Stomach (tissue), 8 donors: ENCODE measurements at regions not wholly inside any gene's neighbourhood (a gene's known extent, or its start where the extent isn't known, plus 50 kb on each side); places are given as distances from the start of the nearest gene placed in this dataset.
A peak's percentile ranks its signal among the peaks of the same experiment; 100 is the strongest.

Experiments used
- DNase-seq, 2 donors: peaks; one replicate each; pipeline versions ENCODE4 v3.0.0 to v3.0.0-alpha.2; 2013 to 2019
- H3K27ac ChIP-seq, 5 donors: fragments of 200-600 bp in 4 of 5; sonication (generic) in 4 of 5; one replicate each; pipeline ENCODE4 v1.5.1; 2013 to 2019; ENCODE audit warnings: mild to moderate bottlenecking in 1 of 5, moderate library complexity in 1 of 5
- H3K27me3 ChIP-seq, 3 donors: fragments of 200-600 bp; sonication (generic); one replicate each; pipeline ENCODE4 v1.5.1; 2017 to 2019; ENCODE audit warnings: mixed run types in 1 of 3
- H3K36me3 ChIP-seq, 4 donors: fragments of 200-600 bp; sonication (generic); 1 replicate in 3 of 4; 2 replicates in 1 of 4; pipeline ENCODE4 v1.5.1; 2016 to 2019
- H3K4me1 ChIP-seq, 4 donors: fragments of 200-600 bp; sonication (generic); one replicate each; pipeline ENCODE4 v1.5.1; 2016 to 2019
- H3K4me3 ChIP-seq, 4 donors: fragments of 200-600 bp; sonication (generic) in 3 of 4; one replicate each; pipeline ENCODE4 v1.5.1; 2016 to 2019; ENCODE audit warnings: mild to moderate bottlenecking in 1 of 4
- H3K9me3 ChIP-seq, 4 donors: fragments of 200-600 bp; sonication (generic); one replicate each; pipeline ENCODE4 v1.5.1; 2016 to 2019
- CTCF ChIP-seq, 7 experiments: fragments of 450-650 bp in 4 of 7; fragments of 200-600 bp in 3 of 7; sonication (generic) in 3 of 7; IDR thresholded peaks; one replicate each; pipeline ENCODE4 v1.5.1; 2016 to 2019; ENCODE audit warnings: antibody characterized with exemption in 7 of 7, control low read depth in 2 of 7, mild to moderate bottlenecking in 1 of 7
- EP300 ChIP-seq: sonication (generic); formaldehyde crosslinking; IDR thresholded peaks from one replicate; pipeline ENCODE4 v1.6.1; 2017; ENCODE audit warnings: antibody characterized with exemption
- POLR2A ChIP-seq, 4 donors: fragments of 450-650 bp; IDR thresholded peaks; one replicate each; pipeline ENCODE4 v1.6.1; 2016; ENCODE audit warnings: antibody characterized with exemption in 4 of 4, control low read depth in 2 of 4, mild to moderate bottlenecking in 1 of 4, moderate library complexity in 1 of 4
- POLR2AphosphoS5 ChIP-seq, 3 donors: sonication (generic); formaldehyde crosslinking; IDR thresholded peaks; one replicate each; pipeline ENCODE4 v1.6.1; 2016; ENCODE audit warnings: antibody characterized with exemption in 3 of 3
- WGBS, 5 donors: extraction: QIAGEN DNeasy Blood & Tissue Kit in 3 of 5; methylation state at CpG; one replicate each; pipeline versions ENCODE4 v1.1.5 to v1.1.7; 2013 to 2018; 5-methylcytosine and 5-hydroxymethylcytosine counted together
- intact Hi-C: fragments of 100-400 bp; cut with DNase I; formaldehyde crosslinking; loops from one replicate; pipeline ENCODE4 v1.15.1; 2023; ENCODE audit warnings: low total_unique reads
- donor health status: healthy with polysubstance abuse.
- donor health status: Bipolar disorder and iron deficiency.
- donor health status: healthy.

- Histone ChIP-seq H3K27me3 (no peaks in the 10 kb centered on the region), H3K27ac (no peak overlapping the region), H3K36me3 (no peaks in the 10 kb centered on the region), H3K4me1 (peaks cover 0 to 17% (median 0%) of the 10 kb centered on the region in 4 donors), H3K9me3 (no peaks in the 10 kb centered on the region), H3K4me3 (no peak overlapping the region)
- intact Hi-C loops: no loop called here
- no peak for DNase-seq
- 82 to 91% (median 87%) methylated on average over 4 of the region's 4 CpGs for WGBS, 5 donors
- TF ChIP-seq CTCF (IDR thresholded peaks at IDR 0.05) (no peak), POLR2A (IDR thresholded peaks at IDR 0.05) (no peak), EP300 (no peak), POLR2AphosphoS5 (IDR thresholded peaks at IDR 0.05) (no peak)
Measured at GRCh38 chr13:34414616-34415015, 527.5 kb upstream of the NBEA start.

DNA sequence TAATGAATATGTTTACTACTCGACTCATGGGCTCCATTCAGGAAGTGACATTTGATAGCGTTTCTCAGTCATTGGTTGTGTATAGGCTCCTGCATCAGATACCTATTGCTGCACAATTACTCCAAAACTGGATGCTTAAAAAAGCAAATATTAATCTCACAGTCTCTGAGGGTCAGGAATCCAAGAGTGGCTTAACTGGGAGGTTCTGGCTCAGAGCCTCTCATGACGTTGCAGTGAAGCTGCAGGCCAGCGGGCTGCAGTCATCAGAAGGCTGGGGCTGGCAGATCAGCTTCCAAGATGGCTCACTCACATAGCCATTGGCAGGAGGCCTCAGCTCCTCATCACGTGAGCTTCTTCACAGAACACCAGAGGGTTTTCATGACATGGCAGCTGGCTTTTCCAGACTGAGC is 525.1 kb upstream of the NBEA start:
- Histone ChIP-seq H3K4me3 (no peak overlapping the region), H3K4me1 (peaks cover 0 to 6% (median 0%) of the 10 kb centered on the region in 4 donors), H3K27ac (no peak overlapping the region), H3K36me3 (no peaks in the 10 kb centered on the region), H3K9me3 (no peaks in the 10 kb centered on the region), H3K27me3 (no peaks in the 10 kb centered on the region)
- intact Hi-C loops: no loop called here
- DNase-seq: peak in 1 of 2 donors; percentile 52
- TF ChIP-seq POLR2A (IDR thresholded peaks at IDR 0.05) (no peak), EP300 (no peak), POLR2AphosphoS5 (IDR thresholded peaks at IDR 0.05) (no peak), CTCF (IDR thresholded peaks at IDR 0.05) (no peak)
- 53 to 70% (median 59%) methylated on average over 5 of the region's 5 CpGs for WGBS, 5 donors

- no peak overlapping the region for H3K27ac ChIP-seq
- TF ChIP-seq POLR2AphosphoS5 (IDR thresholded peaks at IDR 0.05) (no peak), POLR2A (IDR thresholded peaks at IDR 0.05) (no peak), EP300 (no peak), CTCF (IDR thresholded peaks at IDR 0.05) (no peak)
- no peak overlapping the region for H3K4me3 ChIP-seq
- 90 to 93% (median 91%) methylated on average over 4 of the region's 4 CpGs for WGBS, 5 donors
- H3K9me3 ChIP-seq: no peaks in the 10 kb centered on the region
- H3K4me1 ChIP-seq: peaks cover 0 to 3% (median 0%) of the 10 kb centered on the region in 4 donors
- intact Hi-C loops: no loop called here
- no peaks in the 10 kb centered on the region for H3K27me3 ChIP-seq
- no peaks in the 10 kb centered on the region for H3K36me3 ChIP-seq
- no peak for DNase-seq
Measured at GRCh38 chr13:34417896-34418295, 524.2 kb upstream of the NBEA start.

GRCh38 chr13:34419025-34419424 is 523.0 kb upstream of the NBEA start:
- no peak for TF ChIP-seq EP300
- no peak for TF ChIP-seq POLR2AphosphoS5 (IDR thresholded peaks at IDR 0.05)
- no peak for TF ChIP-seq POLR2A (IDR thresholded peaks at IDR 0.05)
- TF ChIP-seq CTCF (IDR thresholded peaks at IDR 0.05): no peak
- no peaks in the 10 kb centered on the region for H3K9me3 ChIP-seq
- intact Hi-C loops: no loop called here
- DNase-seq: peak in 1 of 2 donors; percentile 67
- H3K4me3 ChIP-seq: no peak overlapping the region
- 52 to 67% (median 63%) methylated on average over 5 of the region's 5 CpGs for WGBS, 5 donors
- no peaks in the 10 kb centered on the region for H3K36me3 ChIP-seq
- no peaks in the 10 kb centered on the region for H3K4me1 ChIP-seq
- H3K27ac ChIP-seq: no peak overlapping the region
- H3K27me3 ChIP-seq: no peaks in the 10 kb centered on the region
